Frontal cortex (tissue), 3 donors: ENCODE measurements at regions not wholly inside any gene's neighbourhood (a gene's known extent, or its start where the extent isn't known, plus 50 kb on each side); places are given as distances from the start of the nearest gene placed in this dataset.

Source experiments
- DNase-seq, 2 donors: peaks; one replicate each; pipeline ENCODE4 v3.0.0; 2012; ENCODE audit warnings: low spot score in 2 of 2
- FAIRE-seq: peaks from 2 replicates; lab custom pipeline; 2012; peaks lifted over from hg19 to GRCh38; lab: Jason Lieb, UNC
- donor health status: control.
- donor health status: control.
- donor health status: control.

DNA sequence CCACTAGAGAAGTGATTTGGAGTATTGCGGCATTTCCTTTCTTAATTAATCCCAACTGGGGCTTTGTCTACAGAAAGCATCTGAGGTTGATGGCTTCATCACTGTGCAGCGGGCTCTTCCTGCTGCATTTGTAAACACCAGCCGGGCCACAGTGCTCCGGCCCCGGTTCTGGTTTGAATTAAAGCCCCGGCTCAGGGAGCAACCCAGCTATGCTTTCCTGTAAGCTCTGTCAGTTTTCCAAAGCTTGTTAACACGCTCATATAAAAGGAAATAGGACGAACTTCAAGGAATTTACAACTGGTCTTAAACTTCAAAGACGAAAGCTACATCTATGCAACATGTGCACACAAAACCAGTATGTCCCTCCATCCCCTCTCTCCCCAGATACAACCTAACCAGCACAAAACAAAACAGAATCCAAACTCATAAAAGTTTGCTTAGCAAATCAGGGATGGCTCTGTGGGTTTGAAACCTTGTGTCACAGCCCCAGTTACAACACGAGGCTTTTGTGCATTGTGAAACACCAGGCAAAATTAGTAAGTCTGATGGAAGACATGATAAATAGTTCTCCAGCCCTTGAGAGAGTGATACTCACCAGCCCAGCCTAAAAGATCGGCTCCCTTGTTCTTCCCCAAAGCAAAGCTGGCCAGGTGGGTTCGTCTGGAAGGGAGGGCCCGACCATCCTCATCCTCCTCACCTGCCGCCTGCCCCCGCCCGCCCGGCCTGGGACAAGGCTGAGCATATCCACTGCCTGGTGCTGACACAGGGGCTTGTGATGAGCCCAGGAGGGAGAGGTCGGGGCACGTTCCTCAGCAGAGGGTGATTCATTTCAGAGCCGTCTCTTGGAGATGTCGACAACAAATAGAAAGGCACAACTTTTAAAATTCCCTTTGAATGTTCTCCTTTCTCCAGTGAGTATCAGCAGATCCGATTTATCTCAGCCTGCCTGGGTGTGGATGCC, 197.9 kb downstream of the TFAP2C start:
- FAIRE-seq (no peak), DNase-seq (no peak)

DNA sequence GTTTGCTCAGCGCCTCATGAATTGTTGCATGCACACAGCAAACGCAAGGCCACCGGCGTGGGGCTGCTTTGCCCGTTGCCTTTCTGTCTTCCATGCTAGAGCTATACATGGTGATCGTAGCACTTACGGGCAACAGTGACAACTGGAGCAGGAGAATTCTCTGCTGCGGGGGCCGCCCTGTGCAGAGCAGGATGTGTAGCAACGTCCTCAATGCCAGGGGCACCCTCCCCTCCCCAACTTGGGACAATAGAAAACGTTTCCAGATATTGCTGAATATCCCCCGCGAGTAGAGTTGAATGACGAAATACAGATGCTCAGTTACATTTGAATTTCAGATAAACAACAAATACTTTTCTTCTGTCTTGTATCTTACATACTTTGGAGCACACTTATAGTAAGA, 198.7 kb downstream of the TFAP2C start:
- FAIRE-seq, result no peak

DNA sequence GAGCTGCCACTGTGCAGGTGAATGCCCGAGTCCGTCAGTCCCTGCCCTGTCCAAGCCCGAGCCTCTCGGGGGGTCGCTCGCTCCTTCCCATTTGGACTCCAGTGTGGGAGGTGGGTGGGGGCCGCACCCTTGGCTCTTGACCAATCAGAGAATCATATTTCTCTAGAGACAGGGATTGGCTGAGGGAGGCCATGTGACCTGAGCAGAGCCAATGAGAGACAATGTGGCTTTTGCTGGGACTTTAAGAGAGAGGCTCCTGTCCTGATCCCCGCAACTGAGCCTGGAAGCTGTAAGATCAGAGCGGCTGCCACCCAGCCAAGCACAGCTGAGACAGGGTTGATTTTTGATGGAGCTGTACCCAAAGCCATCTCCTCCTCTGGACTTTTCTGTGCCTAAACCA, 199.3 kb downstream of the TFAP2C start:
- DNase-seq (no peak), FAIRE-seq (no peak)

More for the DNA sequence above, 198.7 kb downstream of the TFAP2C start:
- DNase-seq, result no peak

DNA sequence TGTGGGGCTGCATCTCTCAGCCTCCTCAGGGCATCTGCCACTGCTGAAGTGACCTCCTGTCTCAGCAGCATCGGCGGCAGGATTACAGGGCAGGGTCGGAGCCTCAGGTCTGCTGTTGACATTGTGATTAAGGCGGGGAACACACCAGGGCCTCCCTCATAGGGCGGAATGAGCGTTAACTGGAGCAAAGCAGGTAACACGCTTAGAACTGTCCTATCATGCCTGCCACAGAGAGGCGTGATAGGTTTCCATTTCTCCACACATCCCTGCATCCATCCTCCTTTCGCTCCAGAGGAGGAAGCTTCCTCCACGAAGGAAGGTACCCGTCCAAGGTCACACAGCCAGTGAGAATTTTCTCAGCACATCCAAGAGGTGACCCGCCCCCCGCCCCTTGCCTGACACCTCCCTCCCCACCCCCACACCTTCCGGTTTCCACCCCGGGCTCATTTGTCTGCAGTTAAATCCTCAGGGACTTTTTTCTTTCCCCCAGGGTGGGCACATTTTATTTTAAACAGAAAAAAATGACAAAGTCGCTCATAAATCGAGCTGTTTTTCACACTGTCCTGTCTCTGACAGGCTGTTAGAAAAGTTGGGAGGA, 200.8 kb downstream of the TFAP2C start:
- FAIRE-seq (no peak), DNase-seq (no peak)

DNA sequence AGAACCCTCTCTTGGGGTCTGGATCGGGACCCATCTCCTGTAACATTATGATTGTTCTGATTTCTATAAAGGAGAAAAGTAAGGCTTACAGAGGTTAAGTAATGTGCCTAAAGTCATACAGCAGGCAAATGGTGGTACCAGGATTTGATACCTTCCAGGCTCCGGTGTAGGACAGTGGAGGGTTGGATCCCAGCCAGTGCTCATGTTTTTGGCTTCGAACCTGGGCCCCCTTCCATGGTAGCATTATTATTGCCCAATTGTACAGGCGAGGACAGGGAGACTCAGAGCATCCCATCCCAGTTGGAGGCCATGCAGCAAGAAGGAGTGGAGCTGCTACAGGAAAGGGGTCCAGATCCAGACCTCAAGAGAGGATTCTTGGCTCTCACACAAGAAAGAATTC, 202.7 kb downstream of the TFAP2C start:
- no peak for FAIRE-seq

DNA sequence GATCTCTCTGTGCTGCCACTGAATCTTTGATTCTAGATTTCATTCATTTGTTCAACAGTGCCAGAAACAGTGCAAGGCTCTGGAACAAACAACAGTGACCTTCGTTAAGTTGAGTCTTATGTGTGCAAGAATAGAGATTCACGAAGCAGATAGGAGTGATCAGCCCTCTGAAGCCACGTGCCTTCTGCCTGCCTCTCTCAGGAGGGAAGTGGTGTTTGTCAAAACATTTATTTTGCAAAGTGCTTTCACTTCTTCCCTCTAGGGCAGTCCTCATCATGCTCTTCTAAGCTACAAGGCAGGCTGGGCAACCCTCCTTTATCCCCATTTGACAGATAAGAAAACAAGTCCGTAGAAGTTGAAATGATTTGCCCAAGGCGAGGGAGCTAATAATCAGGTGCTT, 204.3 kb downstream of the TFAP2C start:
- DNase-seq (no peak), FAIRE-seq (no peak)

More for the DNA sequence above, 202.7 kb downstream of the TFAP2C start:
- DNase-seq, result no peak

DNA sequence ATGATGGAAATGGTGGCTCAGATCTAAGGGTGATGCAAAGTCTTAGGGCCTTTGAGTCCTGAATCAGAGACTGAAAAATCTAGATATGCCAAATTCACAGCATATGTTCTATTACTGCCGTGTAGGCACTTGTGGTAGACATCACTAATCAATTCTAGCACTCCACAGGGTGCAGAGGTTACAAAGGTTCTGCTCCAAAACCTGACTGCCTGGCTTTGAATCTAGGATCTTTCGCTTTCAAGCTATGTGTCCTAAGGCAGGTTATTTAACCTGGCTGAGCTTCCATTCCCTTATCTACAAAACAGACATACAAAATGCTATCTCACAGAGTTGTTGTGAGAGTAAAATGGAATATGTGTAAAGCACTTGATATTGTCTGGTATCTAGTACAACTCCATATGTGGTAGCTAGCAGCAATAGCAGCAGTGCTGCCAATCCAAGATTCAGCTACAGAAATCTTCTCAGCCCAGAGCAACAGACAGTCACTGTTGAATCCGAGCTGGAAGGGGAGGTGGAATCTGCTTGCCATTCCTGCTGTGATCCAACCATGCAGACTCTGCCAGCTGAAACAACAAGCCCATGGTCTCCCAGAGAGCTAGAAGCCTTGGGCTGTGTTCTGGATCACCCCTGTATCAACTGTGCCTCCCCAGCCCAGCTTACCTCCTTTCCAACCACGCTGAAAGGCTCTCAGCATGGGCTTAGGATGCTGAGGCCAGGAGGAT, 206.9 kb downstream of the TFAP2C start:
- FAIRE-seq (no peak), DNase-seq (no peak)

DNA sequence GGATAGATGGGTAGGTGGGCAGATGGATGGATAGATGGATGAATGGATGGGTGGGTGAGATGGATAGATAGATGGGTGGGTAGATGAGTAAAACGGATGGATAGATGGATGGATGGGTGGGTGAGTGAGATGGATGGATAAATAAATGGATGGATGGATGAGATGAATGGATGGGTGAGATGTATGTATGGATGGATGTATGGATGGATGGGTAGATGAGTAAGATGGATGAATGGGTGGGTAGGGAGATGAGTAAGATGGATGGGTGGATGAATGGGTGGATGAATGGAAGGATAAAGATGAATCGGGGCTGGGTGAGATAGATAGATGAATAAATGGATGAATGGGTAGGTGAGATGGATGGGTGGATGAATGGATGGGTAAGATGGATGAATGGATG, 210.1 kb downstream of the TFAP2C start:
- no peak for DNase-seq
- FAIRE-seq, result no peak

DNA sequence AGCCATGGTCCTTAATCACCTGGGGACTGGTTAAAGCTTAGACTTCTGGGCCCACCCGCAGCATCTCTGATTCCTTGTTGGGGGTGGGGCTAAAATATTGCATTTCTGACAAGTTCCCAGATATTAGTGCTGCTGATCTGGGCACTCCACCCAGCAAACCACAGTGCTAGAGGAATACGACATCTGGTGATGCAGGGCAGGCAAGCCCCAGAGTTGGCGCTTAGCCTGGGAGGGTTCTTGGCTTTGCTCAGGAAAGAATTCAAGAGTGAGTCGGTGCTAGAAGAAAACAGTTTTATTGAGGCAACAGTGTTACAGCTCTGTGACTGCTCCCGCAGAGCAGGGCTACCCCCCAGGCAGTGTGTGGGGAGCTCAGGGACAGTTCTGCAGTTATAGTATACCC, 210.7 kb downstream of the TFAP2C start:
- no peak for DNase-seq
- no peak for FAIRE-seq

DNA sequence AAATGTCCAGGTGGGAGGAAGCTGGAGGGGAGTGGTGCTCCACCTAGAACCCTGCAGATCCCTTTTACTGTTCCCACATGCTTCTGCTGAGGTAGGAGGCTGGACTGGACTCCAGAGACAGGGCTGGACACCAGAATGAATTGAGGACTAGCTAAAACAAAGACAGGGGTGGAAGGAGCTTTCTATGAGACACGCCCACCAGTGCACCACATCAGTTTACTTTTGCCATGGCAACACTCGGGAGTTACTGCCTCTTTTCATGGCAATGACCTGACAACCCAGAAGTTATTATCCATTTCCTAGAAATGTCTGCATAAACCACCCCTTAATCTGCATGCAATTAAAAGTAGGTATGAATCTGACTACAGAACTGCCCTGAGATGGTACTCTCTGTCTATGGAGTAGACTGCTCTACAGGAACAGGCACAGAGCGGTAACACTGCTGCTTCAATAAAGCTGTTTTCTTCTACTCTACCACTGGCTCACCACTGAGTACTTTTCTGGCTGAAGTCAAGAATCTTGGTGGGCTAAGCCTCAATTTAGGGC, 211.7 kb downstream of the TFAP2C start:
- DNase-seq, result no peak
- FAIRE-seq, result no peak

DNA sequence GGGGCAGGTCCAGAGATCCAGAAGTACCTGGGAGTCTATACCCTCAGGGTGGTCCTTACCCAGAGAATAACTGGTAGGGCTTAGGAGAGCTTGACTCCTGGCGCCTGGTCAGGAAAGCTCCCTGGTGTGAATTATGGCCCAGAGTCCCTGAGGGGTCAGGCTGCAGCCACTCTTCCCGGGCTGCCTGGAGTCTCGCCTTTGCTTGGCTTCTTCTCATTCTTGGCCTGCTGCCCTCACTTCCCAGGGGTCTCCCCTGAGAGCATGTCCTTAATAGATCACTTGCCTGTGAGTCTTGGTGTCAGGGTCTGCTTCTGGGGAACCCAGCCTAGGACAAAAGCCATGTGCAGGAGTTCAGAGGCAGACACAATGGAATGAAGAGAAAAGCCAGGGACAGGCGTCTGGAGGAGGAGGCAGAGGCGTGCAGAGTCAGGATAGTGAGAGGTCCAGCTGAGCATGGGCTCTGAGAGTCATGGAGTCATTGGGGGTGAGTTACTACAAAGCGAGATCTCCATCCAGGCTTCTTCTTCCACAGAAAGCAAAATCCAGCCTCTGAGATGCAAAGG, 212.3 kb downstream of the TFAP2C start:
- DNase-seq (no peak), FAIRE-seq (no peak)

DNA sequence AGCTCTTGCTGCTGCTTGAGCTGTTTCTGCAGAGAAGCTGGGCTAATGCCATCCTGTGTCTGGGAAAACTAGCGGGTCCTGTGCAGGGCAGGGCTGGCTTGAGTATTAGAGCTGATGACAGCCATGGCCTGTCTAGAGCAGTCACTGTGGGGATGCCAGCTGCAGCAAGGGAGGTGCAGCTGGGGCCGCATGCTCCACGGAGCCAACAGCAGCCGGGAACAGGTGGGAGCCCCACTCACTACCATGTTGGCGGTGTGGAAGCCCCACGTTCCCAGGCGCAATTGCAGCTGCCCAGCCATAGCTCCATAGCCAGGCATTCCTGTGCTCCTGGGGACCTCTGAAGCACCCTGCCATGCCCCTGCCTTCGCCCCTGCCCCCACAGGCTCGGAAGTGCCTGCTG, 212.9 kb downstream of the TFAP2C start:
- DNase-seq (no peak), FAIRE-seq (no peak)

DNA sequence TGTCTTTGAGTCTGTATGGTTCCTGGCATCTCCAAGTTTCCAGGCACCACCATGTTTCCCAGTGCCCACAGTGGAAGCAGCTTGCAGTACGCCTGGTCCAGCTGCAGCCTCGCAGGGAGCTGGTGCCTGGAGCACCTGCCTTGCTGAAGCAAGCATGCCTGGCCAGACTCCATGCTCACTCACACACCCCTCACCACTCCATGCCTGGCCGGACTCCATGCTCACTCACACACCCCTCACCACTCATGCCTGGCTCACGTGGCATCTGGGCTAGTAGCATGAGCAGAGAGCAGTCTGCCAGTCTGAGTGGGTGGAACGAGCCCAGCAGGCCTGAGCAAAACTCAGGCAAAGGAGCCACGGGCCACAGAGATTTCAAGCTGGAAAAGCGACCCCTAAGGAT, 214.3 kb downstream of the TFAP2C start:
- DNase-seq, result no peak
- FAIRE-seq, result no peak

DNA sequence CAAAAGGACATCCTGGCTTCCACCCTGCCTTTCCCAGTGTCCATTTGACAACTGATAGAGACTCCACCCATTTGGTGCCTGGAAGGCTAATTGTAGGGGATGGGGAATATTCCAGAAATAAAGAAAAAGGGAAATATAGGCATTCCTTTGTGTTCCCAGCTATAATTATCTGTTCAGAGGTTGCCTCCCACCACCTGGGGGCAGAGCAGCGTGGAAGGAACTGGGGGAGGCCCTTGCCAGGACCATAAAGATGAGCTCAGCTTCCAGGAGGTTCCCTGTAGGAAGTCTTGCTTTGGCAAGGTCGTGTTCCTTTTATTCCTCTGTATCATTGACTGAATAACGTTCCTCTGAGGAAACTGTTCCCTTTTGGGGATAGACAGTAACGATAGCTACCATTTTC, 214.7 kb downstream of the TFAP2C start:
- FAIRE-seq (no peak), DNase-seq (no peak)

DNA sequence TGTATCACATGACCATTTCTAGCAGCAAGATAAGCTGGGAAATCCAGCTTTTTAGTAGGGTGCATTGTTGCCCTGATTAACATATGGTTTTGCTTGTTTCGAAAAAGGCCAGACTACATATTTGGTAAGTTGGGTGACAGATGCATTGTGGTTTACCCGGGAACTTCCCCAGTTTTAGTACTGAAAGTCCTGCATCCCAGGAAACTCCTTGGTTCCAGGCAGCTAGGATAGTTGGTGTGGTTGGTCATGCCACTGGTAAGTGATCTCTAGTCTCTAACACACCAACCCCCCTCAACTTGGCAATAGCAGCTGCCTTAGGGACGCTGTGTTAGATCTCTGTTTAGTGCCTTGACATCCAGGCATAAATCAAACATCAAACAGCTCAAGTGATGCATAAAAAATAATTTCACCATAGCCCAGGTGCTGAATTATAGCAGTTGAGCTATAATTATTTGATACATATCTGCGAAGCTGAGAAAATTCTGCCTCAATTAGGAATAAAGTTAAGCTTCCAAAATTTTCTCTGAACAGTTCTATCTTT, 216.5 kb downstream of the TFAP2C start:
- FAIRE-seq, result no peak
- no peak for DNase-seq

DNA sequence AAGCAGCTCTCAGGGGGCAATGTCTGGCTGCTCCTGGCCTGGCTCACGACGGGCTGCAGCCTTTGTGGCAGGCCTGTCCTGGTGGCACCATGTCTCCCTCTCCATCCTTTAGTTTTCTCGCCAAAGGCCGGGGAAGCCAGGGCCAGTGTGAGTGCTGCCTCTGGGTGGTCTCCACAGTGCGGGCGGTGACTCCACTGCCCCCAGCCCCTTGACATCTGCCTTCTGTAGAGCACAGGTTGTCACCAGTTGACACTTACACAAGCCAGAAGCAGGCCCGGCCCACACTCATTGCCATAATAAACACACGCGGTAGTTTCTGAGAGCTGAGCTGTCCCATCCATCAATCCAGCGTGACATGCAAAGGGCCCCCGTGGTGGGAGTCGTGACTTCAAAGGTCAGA, 219.5 kb downstream of the TFAP2C start:
- DNase-seq (no peak), FAIRE-seq (no peak)

DNA sequence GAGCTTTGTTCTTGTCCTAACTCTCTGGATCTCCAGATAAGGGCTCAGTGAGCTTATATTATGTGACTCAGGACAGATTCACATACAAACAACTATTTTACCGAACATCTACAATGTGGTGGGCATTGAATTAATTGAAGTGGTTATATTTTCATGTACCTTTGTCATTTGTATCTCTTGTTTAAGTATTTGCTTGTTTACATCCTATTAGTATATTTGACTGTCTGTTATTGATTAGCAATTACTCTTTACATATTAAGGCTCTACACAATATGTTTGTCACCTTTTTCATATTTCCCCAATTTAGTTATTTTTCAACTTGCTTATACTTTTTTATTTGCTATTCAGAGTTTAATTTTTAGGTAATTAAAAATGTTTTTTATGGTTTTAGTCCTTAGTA, 222.4 kb downstream of the TFAP2C start:
- FAIRE-seq, result no peak
- DNase-seq, result no peak

DNA sequence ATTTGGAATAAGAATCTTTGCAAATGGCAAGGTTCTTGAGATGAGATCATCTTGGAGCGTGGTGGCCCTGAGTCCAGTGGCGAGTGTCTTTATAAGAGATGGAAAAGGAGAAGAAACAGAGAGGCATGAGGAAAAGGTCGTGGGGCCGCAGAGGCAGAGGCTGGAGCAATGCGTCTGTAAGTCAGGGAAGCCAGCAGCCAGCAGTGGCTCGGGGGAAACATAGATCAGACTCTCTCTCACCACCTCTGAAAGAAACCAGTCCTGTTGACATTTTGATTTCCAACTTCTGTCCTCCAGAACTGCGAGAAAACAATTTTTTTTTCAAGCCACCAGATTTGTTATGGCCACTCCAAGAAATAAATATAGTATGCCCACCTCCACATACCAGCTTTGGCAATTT, 226.6 kb downstream of the TFAP2C start:
- FAIRE-seq, result no peak
- no peak for DNase-seq

DNA sequence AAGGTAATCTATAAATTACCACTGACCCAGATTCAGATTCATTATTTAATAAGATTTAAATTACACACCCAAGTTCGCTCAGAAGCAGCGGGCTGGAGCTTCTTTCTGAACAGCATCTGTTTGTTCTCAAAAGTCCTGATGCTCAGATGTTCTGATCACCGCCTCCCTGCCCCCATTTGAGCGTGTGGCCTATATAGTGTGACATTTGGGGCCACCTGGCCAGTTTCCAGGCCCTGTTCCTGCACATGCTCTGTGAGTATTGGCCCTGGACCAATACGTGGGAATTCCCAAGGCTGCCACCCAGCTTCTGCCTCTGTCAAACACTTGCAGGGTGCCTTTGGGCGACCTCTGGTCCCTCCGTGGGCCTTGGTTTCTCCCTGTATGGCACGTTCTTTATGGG, 228.8 kb downstream of the TFAP2C start:
- FAIRE-seq (no peak), DNase-seq (no peak)
